ENCODE measurements at regions not wholly inside any gene's neighbourhood (a gene's known extent, or its start where the extent isn't known, plus 50 kb on each side); places are given as distances from the start of the nearest gene placed in this dataset.
"Not testable (repeated sequence)": the region's sequence is repeated elsewhere in the genome, so short reads cannot be mapped to it uniquely, and the experiment has no call there.

- TF ChIP-seq NR2F2 (IDR thresholded peaks at IDR 0.05) (no peak), GABPA (IDR thresholded peaks at IDR 0.05 in 1 of 2, conservative IDR thresholded peaks at IDR 0.05 in 1 of 2) (no peak)
These were observed 729.4 kb downstream of the TENT5A start (continued) for GRCh38 chr6:81023007-81023582.

- not testable (repeated sequence) for DNase-seq (ENCODE audit: low spot score); H3K4me1 ChIP-seq (ENCODE audit: control insufficient read depth in 4 of 4, insufficient read depth in 4 of 4, low read length in 3 of 4); H3K9me3 ChIP-seq (ENCODE audit: control insufficient read depth in 4 of 4, low read length in 3 of 4); H3K9ac ChIP-seq (ENCODE audit: low read depth in 1 of 2, low read length in 2 of 2); H3K4me3 ChIP-seq (ENCODE audit: low read depth in 1 of 3, low read length in 3 of 3); H3K36me3 ChIP-seq (ENCODE audit: control insufficient read depth in 4 of 4, insufficient read depth in 3 of 4, low read depth in 1 of 4, low read length in 3 of 4); H3K27me3 ChIP-seq (ENCODE audit: control insufficient read depth in 4 of 4, insufficient read depth in 4 of 4, low read length in 3 of 4); H3K27ac ChIP-seq (ENCODE audit: low read depth in 1 of 2, low read length in 2 of 2)
- WGBS: 80% methylated on average over 6 of the region's 6 CpGs
These were observed 734.9 kb downstream of the TENT5A start for GRCh38 chr6:81017586-81017985.

GRCh38 chr6:81003894-81004293 is 748.6 kb downstream of the TENT5A start:
- Histone ChIP-seq H3K36me3 (ENCODE audit: control insufficient read depth in 4 of 4, insufficient read depth in 3 of 4, low read depth in 1 of 4, low read length in 3 of 4) (no peaks in the 10 kb centered on the region), H3K4me1 (ENCODE audit: control insufficient read depth in 4 of 4, insufficient read depth in 4 of 4, low read length in 3 of 4) (no peaks in the 10 kb centered on the region), H3K27me3 (ENCODE audit: control insufficient read depth in 4 of 4, insufficient read depth in 4 of 4, low read length in 3 of 4) (no peaks in the 10 kb centered on the region), H3K27ac (ENCODE audit: low read depth in 1 of 2, low read length in 2 of 2) (no peak overlapping the region), H3K4me3 (ENCODE audit: low read depth in 1 of 3, low read length in 3 of 3) (no peak overlapping the region), H3K9me3 (ENCODE audit: control insufficient read depth in 4 of 4, low read length in 3 of 4) (peaks cover 0 to 2% (median 0%) of the 10 kb centered on the region in 4 donors), H3K9ac (ENCODE audit: low read depth in 1 of 2, low read length in 2 of 2) (no peak overlapping the region)
- TF ChIP-seq HNF4A (conservative IDR thresholded peaks at IDR 0.05) (no peak), ZBTB33 (IDR thresholded peaks at IDR 0.05) (no peak), HNF4G (IDR thresholded peaks at IDR 0.05) (no peak), YY1 (IDR thresholded peaks at IDR 0.05) (no peak), FOXA1 (IDR thresholded peaks at IDR 0.05) (no peak), REST (IDR thresholded peaks at IDR 0.05) (no peak), SP1 (IDR thresholded peaks at IDR 0.05) (no peak), NR2F2 (IDR thresholded peaks at IDR 0.05) (no peak), JUND (IDR thresholded peaks at IDR 0.05) (no peak), TAF1 (conservative IDR thresholded peaks at IDR 0.05) (no peak), RXRA (IDR thresholded peaks at IDR 0.05) (no peak), EGR1 (IDR thresholded peaks at IDR 0.05; ENCODE audit: low read depth in 2 of 2) (no peak), FOXA2 (IDR thresholded peaks at IDR 0.05) (no peak), RAD21 (IDR thresholded peaks at IDR 0.05) (no peak)
- no peak for DNase-seq (ENCODE audit: low spot score)
